HG03135 (cell line): ENCODE measurements at regions not wholly inside any gene's neighbourhood (a gene's known extent, or its start where the extent isn't known, plus 50 kb on each side); places are given as distances from the start of the nearest gene placed in this dataset.

ENCODE experiments used
- ATAC-seq: cut with Tn5 transposase; IDR thresholded peaks from one replicate; pipeline ENCODE4 v1.9.1; 2021; ENCODE audit warnings: mild to moderate bottlenecking, moderate library complexity; ENCODE audit not compliant: unreplicated experiment

- ATAC-seq = no peak
Observed at GRCh38 chr3:110181226-110181625, 843.9 kb upstream of the DPPA4 start.

GRCh38 chr3:110184536-110184935, 847.2 kb upstream of the DPPA4 start:
- ATAC-seq = no peak

- no peak for ATAC-seq
Observed at GRCh38 chr3:110193074-110193473, 855.7 kb upstream of the DPPA4 start.

GRCh38 chr3:110198717-110199587, 861.6 kb upstream of the DPPA4 start:
- no peak for ATAC-seq

GRCh38 chr3:110199588-110199943, 862.2 kb upstream of the DPPA4 start:
- no peak for ATAC-seq

- no peak for ATAC-seq
Observed at GRCh38 chr3:110210086-110210660, 861.4 kb upstream of the NECTIN3 start.

- no peak for ATAC-seq
Observed at GRCh38 chr3:110226645-110227044, 845.0 kb upstream of the NECTIN3 start.

GRCh38 chr3:110227991-110228390, 843.6 kb upstream of the NECTIN3 start:
- ATAC-seq = no peak

- no peak for ATAC-seq
Observed at GRCh38 chr3:110234831-110235230, 836.8 kb upstream of the NECTIN3 start.

GRCh38 chr3:110236976-110237610, 834.5 kb upstream of the NECTIN3 start:
- ATAC-seq = no peak

GRCh38 chr3:110243081-110243480, 828.5 kb upstream of the NECTIN3 start:
- no peak for ATAC-seq

GRCh38 chr3:110246796-110247376, 824.7 kb upstream of the NECTIN3 start:
- ATAC-seq = no peak

- no peak for ATAC-seq
Observed at GRCh38 chr3:110248666-110249065, 823.0 kb upstream of the NECTIN3 start.

- ATAC-seq = no peak
Observed at GRCh38 chr3:110253794-110254193, 817.8 kb upstream of the NECTIN3 start.

GRCh38 chr3:110254591-110254990, 817.0 kb upstream of the NECTIN3 start:
- no peak for ATAC-seq

GRCh38 chr3:110261141-110261540, 810.5 kb upstream of the NECTIN3 start:
- ATAC-seq = no peak

- ATAC-seq = no peak
Observed at GRCh38 chr3:110262896-110263295, 808.7 kb upstream of the NECTIN3 start.

- no peak for ATAC-seq
Observed at GRCh38 chr3:110265302-110265701, 806.3 kb upstream of the NECTIN3 start.

GRCh38 chr3:110267304-110267845, 804.2 kb upstream of the NECTIN3 start:
- ATAC-seq = no peak

- no peak for ATAC-seq
Observed at GRCh38 chr3:110272525-110272924, 799.1 kb upstream of the NECTIN3 start.

- ATAC-seq = no peak
Observed at GRCh38 chr3:110291886-110292501, 779.6 kb upstream of the NECTIN3 start.
